IMR-90 (cell line): ENCODE measurements at regions not wholly inside any gene's neighbourhood (a gene's known extent, or its start where the extent isn't known, plus 50 kb on each side); places are given as distances from the start of the nearest gene placed in this dataset.

Experiments used
- ATAC-seq: fragments of 200-7000 bp; cut with Tn5 transposase; 2 replicates; pipeline ENCODE4 v1.9.1; 2020; ENCODE audit warnings: low read depth, mild to moderate bottlenecking, moderate library complexity
- BruUV-seq: library from RNA; stranded (reverse); fragments of 400-500 nt; replicated peaks from 2 replicates; lab custom pipeline; 2021; lab: Mats Ljungman, UMichigan
- CTCF ChIA-PET: fragments of 300-600 bp; formaldehyde crosslinking; extraction: SDS; loops from one replicate; lab custom pipeline; 2021; ENCODE audit warnings: antibody characterized with exemption; lab: Yijun Ruan, JAX
- POLR2A ChIA-PET: fragments of 300-600 bp; sonication (Branson Sonifier 250); formaldehyde crosslinking; loops from one replicate; lab custom pipeline; 2022; ENCODE audit warnings: antibody characterized with exemption; ENCODE audit not compliant: unreplicated experiment; lab: Charles Lee
- DNase-seq: peaks from one replicate; pipeline ENCODE4 v3.0.0; 2013
- H2AFZ ChIP-seq: replicated peaks from 2 replicates; pipeline ENCODE3; 2013; ENCODE audit warnings: low read length, mild to moderate bottlenecking; ENCODE audit not compliant: poor library complexity
- H2AK5ac ChIP-seq: 2 replicates; pipeline ENCODE4 v1.6.1; 2013; ENCODE audit warnings: low read depth, low read length, inconsistent platforms
- H2AK9ac ChIP-seq: replicated peaks from 2 replicates; pipeline ENCODE3; 2013; ENCODE audit warnings: mild to moderate bottlenecking, low read depth, low read length, moderate library complexity; ENCODE audit not compliant: poor library complexity
- H2BK120ac ChIP-seq: 2 replicates; pipeline ENCODE4 v1.6.1; 2013; ENCODE audit warnings: low read depth, low read length, inconsistent platforms
- H2BK15ac ChIP-seq: 3 replicates; pipeline ENCODE4 v1.6.1; 2013; ENCODE audit warnings: low read depth, low read length, inconsistent platforms
- H2BK20ac ChIP-seq: 2 replicates; pipeline ENCODE4 v1.6.1; 2013; ENCODE audit warnings: low read depth, mild to moderate bottlenecking, inconsistent platforms, low read length, moderate library complexity
- H2BK5ac ChIP-seq: 2 replicates; pipeline ENCODE4 v1.6.1; 2013; ENCODE audit warnings: mild to moderate bottlenecking, low read depth, low read length, inconsistent platforms; ENCODE audit not compliant: poor library complexity, severe bottlenecking
- H3K14ac ChIP-seq: replicated peaks from 2 replicates; pipeline ENCODE4 v1.6.1; 2013; ENCODE audit warnings: low read depth, low read length, inconsistent platforms
- H3K18ac ChIP-seq: 2 replicates; pipeline ENCODE4 v1.6.1; 2013; ENCODE audit warnings: low read depth, low read length, control low read depth
- H3K23ac ChIP-seq: 2 replicates; pipeline ENCODE4 v1.6.1; 2013; ENCODE audit warnings: low read depth, low read length, inconsistent platforms
- H3K27ac ChIP-seq: 2 replicates; pipeline ENCODE4 v1.5.1; 2013; ENCODE audit warnings: mild to moderate bottlenecking, control low read depth, low read length; ENCODE audit not compliant: insufficient read depth
- H3K27me3 ChIP-seq: 2 replicates; pipeline ENCODE4 v1.6.1; 2013; ENCODE audit warnings: low read length; ENCODE audit not compliant: control insufficient read depth, insufficient read depth
- H3K36me3 ChIP-seq: 2 replicates; pipeline ENCODE4 v1.6.1; 2013; ENCODE audit warnings: low read length, mixed read lengths; ENCODE audit not compliant: control insufficient read depth, insufficient read depth
- H3K4ac ChIP-seq: 2 replicates; pipeline ENCODE4 v1.6.1; 2013; ENCODE audit warnings: low read depth, low read length, inconsistent platforms
- H3K4me1 ChIP-seq: 2 replicates; pipeline ENCODE4 v1.6.1; 2013; ENCODE audit warnings: low read length, mixed read lengths; ENCODE audit not compliant: control insufficient read depth, insufficient read depth
- H3K4me2 ChIP-seq: 2 replicates; pipeline ENCODE4 v1.6.1; 2013; ENCODE audit warnings: low read depth, mild to moderate bottlenecking, control low read depth, low read length, moderate library complexity
- H3K4me3 ChIP-seq: 2 replicates; pipeline ENCODE4 v1.5.1; 2013; ENCODE audit warnings: low read depth, mild to moderate bottlenecking, control low read depth, low read length, moderate library complexity; ENCODE audit not compliant: insufficient read depth
- H3K56ac ChIP-seq: 2 replicates; pipeline ENCODE4 v1.6.1; 2013; ENCODE audit warnings: low read length, inconsistent platforms; ENCODE audit not compliant: insufficient read depth; ENCODE audit errors: extremely low read depth
- H3K79me1 ChIP-seq, 2 experiments: 2 replicates each; pipeline ENCODE4 v1.6.1; 2013; ENCODE audit warnings: low read length in 2 of 2, inconsistent platforms in 1 of 2, low read depth in 1 of 2
- H3K9ac ChIP-seq: 2 replicates; pipeline ENCODE4 v1.6.1; 2013; ENCODE audit warnings: low read depth, low read length, control low read depth
- H3K9me1 ChIP-seq: 2 replicates; pipeline ENCODE4 v1.6.1; 2013; ENCODE audit warnings: low read length, inconsistent platforms; ENCODE audit not compliant: insufficient read depth
- H3K9me3 ChIP-seq: 2 replicates; pipeline ENCODE4 v1.6.1; 2013; ENCODE audit warnings: low read length; ENCODE audit not compliant: control insufficient read depth, insufficient read depth
- H4K20me1 ChIP-seq: 2 replicates; pipeline ENCODE4 v1.6.1; 2013; ENCODE audit warnings: low read length, inconsistent platforms; ENCODE audit not compliant: insufficient read depth
- H4K5ac ChIP-seq: 2 replicates; pipeline ENCODE4 v1.6.1; 2013; ENCODE audit warnings: mild to moderate bottlenecking, low read depth, low read length, control low read depth
- H4K8ac ChIP-seq, 2 experiments: 2 replicates each; pipeline ENCODE4 v1.6.1; 2013; ENCODE audit warnings: low read depth in 2 of 2, low read length in 2 of 2, control low read depth in 1 of 2, inconsistent platforms in 1 of 2
- H4K91ac ChIP-seq: 2 replicates; pipeline ENCODE4 v1.6.1; 2013; ENCODE audit warnings: low read depth, low read length, inconsistent platforms; ENCODE audit not compliant: insufficient read depth
- CEBPB ChIP-seq: IDR thresholded peaks from 2 replicates; pipeline ENCODE4 v1.6.1; 2012; ENCODE audit warnings: low read depth, low read length, improper control_type of control experiment
- WGBS, 2 experiments: methylation state at CpG; one replicate each; pipeline versions ENCODE4 v1.1.5 to v1.1.7; 2013; ENCODE audit warnings: missing lambda C conversion rate in 2 of 2; ENCODE audit not compliant: insufficient read length in 1 of 2; ENCODE audit errors: extremely low coverage in 2 of 2; 5-methylcytosine and 5-hydroxymethylcytosine counted together
- dilution Hi-C: fragments of 300-500 bp; cut with HindIII; formaldehyde crosslinking; loops from one replicate; pipeline ENCODE4 v1.14.3; 2018; ENCODE audit warnings: low sequenced_read_pairs; ENCODE audit not compliant: unreplicated experiment
- in situ Hi-C: fragments of 300-500 bp; cut with MboI; formaldehyde crosslinking; loops from 3 replicates; pipeline ENCODE4 v1.14.3; 2019; ENCODE audit warnings: low sequenced_read_pairs, inconsistent platforms, mixed read lengths
- intact Hi-C: fragments of 100-400 bp; cut with micrococcal nuclease; formaldehyde crosslinking; loops from 2 replicates; pipeline ENCODE4 v1.10.0; 2022

DNA sequence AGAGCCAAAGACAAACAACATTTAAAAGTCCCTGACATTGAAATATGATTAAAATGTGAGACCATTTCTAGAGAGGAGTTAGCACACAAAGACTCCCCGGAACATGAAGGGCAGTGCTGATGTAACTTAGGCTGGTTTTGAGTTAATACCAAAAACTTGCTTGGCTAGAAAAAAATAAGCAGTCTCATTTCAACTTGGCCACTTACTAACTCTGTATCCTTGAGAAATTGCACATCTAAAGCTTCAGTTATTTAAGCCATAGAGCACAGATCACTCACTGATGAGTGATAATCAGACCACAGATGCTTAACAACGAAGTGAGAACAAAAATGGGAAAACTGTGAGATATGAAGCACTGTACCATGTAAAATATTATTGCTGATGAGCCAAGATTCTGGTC, 65.9 kb upstream of the MAOA start:
- Histone ChIP-seq H3K9me3 (no peaks in the 10 kb centered on the region), H3K4ac (no peak overlapping the region), H2BK5ac (no peak overlapping the region), H3K56ac (no peak overlapping the region), H2AFZ (no peak overlapping the region), H3K27ac (no peak overlapping the region), H2AK9ac (no peak overlapping the region), H3K36me3 (no peaks in the 10 kb centered on the region), H3K23ac (no peak overlapping the region), H4K5ac (no peak overlapping the region), H3K9me1 (no peaks in the 10 kb centered on the region), H2AK5ac (no peak overlapping the region), H3K18ac (no peak overlapping the region), H2BK120ac (no peak overlapping the region), H3K79me1 (no peaks in the 10 kb centered on the region), H4K8ac (no peak overlapping the region), H2BK15ac (no peak overlapping the region), H2BK20ac (no peak overlapping the region), H3K4me1 (no peaks in the 10 kb centered on the region), H3K4me3 (no peak overlapping the region), H4K91ac (no peak overlapping the region), H3K27me3 (no peaks in the 10 kb centered on the region; the same call in 1 of the 2 replicates), H3K9ac (no peak overlapping the region), H3K4me2 (no peak overlapping the region), H3K14ac (no peak overlapping the region), H4K20me1 (no peaks in the 10 kb centered on the region)
- in situ Hi-C loops: no loop called here
- TF ChIP-seq CEBPB: no peak
- BruUV-seq: no TSS peak
- POLR2A ChIA-PET: no interaction called here
- dilution Hi-C loops: no loop called here
- DNase-seq (no peak), ATAC-seq (no peak)
- WGBS, 2 experiments: no CpG with 5 or more reads among the region's 2 CpGs
- intact Hi-C loops: no loop called here
- CTCF ChIA-PET: no interaction called here
